Cardiac fibroblast (primary cell): ENCODE measurements at regions not wholly inside any gene's neighbourhood (a gene's known extent, or its start where the extent isn't known, plus 50 kb on each side); places are given as distances from the start of the nearest gene placed in this dataset.

Experiments
- DNase-seq, 2 donors: peaks; one replicate each; pipeline versions ENCODE4 v3.0.0 to v3.0.0-alpha.2; 2010; ENCODE audit warnings: low read depth in 2 of 2
- H3K4me3 ChIP-seq, 2 donors: replicated peaks in 1 of 2; 1 replicate in 1 of 2; 2 replicates in 1 of 2; pipeline ENCODE4 v1.5.1; 2011; ENCODE audit warnings: low read depth in 2 of 2, low read length in 2 of 2, mild to moderate bottlenecking in 2 of 2, moderate library complexity in 1 of 2
- TF ChIP-seq, protein P1 (sequence below): IDR thresholded peaks from one replicate; pipeline ENCODE4 v1.5.1; 2011; ENCODE audit warnings: low read depth, mild to moderate bottlenecking, low read length, inconsistent platforms

DNA sequence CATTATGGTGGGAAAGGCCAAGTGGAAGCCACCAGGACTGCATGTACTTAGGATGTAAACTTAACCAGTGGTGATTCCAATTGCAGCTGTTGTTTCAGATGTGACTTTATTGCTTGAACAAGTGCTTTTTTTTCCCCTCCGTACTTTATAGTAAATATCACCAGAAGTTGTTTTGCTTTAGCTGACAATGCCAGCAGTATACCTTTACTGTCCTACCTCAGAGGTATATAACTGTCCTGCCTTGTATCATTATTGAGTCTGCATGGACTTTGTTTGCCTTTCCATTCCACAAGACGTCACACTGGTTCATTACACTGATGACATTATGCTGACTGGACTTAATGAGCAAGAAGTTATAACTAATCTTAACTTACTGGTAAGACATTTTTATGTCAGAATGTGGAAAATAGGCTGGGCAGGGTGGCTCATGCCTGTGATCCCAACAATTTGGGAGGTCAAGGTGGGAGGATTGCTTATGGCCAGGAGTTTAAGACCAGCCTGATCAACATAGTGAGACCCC is 77.1 kb upstream of the RAB18 start:
- no peak for DNase-seq
- TF ChIP-seq, protein P1, sequence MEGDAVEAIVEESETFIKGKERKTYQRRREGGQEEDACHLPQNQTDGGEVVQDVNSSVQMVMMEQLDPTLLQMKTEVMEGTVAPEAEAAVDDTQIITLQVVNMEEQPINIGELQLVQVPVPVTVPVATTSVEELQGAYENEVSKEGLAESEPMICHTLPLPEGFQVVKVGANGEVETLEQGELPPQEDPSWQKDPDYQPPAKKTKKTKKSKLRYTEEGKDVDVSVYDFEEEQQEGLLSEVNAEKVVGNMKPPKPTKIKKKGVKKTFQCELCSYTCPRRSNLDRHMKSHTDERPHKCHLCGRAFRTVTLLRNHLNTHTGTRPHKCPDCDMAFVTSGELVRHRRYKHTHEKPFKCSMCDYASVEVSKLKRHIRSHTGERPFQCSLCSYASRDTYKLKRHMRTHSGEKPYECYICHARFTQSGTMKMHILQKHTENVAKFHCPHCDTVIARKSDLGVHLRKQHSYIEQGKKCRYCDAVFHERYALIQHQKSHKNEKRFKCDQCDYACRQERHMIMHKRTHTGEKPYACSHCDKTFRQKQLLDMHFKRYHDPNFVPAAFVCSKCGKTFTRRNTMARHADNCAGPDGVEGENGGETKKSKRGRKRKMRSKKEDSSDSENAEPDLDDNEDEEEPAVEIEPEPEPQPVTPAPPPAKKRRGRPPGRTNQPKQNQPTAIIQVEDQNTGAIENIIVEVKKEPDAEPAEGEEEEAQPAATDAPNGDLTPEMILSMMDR, result no peak
- H3K4me3 ChIP-seq, result no peak overlapping the region

DNA sequence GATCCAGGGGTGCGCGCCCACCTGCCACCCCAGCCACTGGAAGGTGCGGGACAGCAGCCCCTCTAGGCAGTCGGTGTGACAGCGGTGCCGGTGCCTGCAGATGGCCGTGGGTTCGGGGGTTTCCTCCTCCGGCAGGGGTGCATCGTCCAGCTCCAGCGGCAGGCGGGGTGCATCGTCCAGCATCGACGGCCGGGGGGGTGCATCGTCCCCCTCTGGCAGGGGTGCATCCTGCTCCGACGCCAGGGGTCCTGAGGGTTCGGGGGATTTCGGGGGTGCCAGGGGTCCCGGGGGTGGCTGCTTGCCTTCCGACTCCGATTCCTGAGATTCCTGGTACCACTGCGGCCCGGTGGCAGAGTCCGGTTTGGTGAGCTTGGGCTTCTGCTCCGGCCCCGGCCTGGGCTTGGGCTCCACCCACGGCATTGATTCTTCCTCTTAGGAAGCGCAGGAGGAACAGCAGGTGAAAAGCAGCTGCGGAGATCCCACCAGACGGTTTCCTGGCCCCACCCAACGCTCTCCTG is 90.2 kb upstream of the RAB18 start:
- TF ChIP-seq, protein P1, result no peak
- no peak overlapping the region for H3K4me3 ChIP-seq
- DNase-seq, result no peak

DNA sequence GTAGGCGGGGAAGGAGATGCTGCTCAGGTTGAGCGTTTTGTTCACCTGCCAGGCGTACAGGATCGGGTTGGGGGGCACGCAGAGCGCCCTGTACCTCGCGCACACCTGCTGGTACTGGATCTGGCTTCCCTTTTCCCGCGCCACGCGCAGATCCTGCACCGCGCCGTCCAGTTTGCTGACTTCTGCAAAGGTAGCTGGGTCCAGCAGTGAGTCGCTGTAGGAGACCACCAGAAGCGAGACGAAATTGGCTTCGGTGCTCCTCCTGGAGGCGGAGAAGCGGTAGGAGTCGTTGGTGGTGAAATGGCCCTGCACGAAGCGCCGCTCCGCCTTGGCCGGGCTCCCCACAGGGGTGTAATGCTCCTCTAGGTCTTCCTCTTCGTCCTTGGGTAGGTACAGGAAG is 90.7 kb upstream of the RAB18 start:
- DNase-seq, result no peak
- TF ChIP-seq, protein P1, result no peak
- no peak overlapping the region for H3K4me3 ChIP-seq

DNA sequence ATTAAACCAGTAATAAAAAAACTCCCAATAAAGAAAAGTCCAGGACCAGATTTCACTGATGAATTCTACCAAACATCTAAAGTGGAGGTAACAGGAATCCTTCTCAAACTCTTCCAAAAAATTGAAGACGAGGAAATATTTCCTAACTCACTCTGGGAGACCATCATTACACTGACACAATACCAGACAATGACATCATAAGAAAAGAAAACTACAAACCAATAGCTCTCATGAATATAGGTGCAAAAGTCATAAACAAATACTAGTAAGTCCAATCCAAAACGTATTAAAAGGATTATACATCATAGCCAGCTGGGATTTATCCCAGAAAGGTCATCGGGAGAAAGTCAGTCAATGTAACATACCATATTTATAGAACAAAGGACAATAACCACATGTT is 94.0 kb upstream of the RAB18 start:
- no peak overlapping the region for H3K4me3 ChIP-seq
- TF ChIP-seq, protein P1, result no peak
- no peak for DNase-seq

DNA sequence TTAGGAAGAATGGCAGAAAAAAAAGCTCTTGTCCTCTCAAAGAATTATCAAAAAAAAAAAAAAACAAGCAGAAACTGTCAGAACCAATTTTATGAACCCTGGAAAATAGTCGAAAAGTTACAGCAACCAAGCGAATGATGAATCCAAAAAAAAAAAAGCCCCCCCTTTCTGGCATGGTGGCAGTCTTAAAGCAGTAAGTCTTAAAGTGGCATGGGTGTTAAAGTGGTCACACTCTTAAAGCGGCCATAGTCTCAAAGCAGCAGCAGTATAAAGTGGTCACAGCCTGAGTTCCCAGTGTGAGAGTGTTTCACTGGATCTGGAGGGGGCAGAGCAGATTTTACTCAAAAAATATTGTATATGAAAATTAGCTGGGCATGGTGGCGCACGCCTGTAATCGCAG is 96.8 kb upstream of the RAB18 start:
- H3K4me3 ChIP-seq, result no peak overlapping the region
- TF ChIP-seq, protein P1, result no peak
- DNase-seq, result no peak

DNA sequence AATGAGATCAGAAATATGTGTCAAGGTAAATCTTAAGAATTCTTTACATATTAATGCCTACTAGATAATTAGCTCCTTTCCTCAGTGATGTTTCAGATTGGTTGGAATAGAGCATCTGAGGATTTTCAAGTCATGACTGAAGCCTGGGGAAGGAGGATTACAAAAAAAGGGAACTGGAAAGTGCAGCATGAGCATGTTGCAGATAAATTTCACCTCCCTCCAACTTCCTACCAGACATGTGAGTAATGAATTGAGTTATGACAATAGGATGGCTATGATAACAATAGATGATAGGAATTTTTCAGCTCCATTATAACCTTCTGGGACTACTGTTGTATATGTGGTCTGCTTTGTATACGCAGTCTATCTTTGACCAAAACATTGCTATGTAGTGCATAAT is 104.2 kb upstream of the RAB18 start:
- H3K4me3 ChIP-seq, result no peak overlapping the region
- DNase-seq, result no peak
- TF ChIP-seq, protein P1, result no peak

DNA sequence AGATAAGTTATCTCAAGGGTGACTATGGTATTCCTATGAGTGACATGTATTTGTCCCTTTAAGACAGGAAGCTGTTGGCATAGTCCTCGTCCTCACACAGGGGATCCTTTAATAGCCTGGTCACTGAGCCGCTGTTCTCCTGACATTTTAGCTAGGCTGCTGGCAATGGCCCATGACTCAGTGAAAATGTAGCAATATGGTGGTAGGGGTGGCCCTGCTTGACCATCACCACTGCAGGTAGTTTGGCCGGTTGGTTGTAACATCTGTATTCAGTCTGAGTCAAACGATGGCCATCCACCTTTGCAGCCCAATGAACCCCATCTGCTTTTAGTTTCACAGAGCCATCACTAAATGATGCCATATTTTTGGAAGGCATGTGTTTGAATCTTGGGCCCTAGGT is 110.1 kb upstream of the RAB18 start:
- TF ChIP-seq, protein P1, result no peak
- DNase-seq, result no peak
- no peak overlapping the region for H3K4me3 ChIP-seq
